Activated CD4-positive, CD25-positive, alpha-beta regulatory T cell treated with anti-CD3 and anti-CD28 coated beads, Interleukin-2, amount 50 U/mL, for 24 hours (primary cell): ENCODE measurements at regions not wholly inside any gene's neighbourhood (a gene's known extent, or its start where the extent isn't known, plus 50 kb on each side); places are given as distances from the start of the nearest gene placed in this dataset.

Experiments
- ATAC-seq, 2 donors: fragments of 150-1000 bp; cut with Tn5 transposase; one replicate each; pipeline ENCODE4 v1.10.0; 2021; ENCODE audit warnings: mild to moderate bottlenecking in 1 of 2, moderate library complexity in 1 of 2

DNA sequence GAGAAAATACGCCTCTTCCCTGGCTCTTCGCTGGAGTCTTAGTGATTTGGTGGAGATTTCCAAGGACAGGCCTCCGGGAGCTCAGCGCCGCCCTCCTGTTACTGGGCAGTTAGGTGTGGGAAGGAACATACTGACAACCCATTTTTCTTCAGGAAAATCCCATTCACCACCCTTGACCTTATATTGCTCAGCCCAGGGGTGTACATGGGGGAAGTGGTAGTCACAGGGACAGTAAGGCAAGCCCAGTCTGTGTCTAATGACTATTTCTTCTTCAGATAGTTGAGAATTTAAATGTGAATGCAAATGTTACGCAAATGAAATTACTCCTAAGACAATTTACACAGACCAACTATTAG, 119.4 kb downstream of the UQCRFS1 start:
- ATAC-seq, result no peak

DNA sequence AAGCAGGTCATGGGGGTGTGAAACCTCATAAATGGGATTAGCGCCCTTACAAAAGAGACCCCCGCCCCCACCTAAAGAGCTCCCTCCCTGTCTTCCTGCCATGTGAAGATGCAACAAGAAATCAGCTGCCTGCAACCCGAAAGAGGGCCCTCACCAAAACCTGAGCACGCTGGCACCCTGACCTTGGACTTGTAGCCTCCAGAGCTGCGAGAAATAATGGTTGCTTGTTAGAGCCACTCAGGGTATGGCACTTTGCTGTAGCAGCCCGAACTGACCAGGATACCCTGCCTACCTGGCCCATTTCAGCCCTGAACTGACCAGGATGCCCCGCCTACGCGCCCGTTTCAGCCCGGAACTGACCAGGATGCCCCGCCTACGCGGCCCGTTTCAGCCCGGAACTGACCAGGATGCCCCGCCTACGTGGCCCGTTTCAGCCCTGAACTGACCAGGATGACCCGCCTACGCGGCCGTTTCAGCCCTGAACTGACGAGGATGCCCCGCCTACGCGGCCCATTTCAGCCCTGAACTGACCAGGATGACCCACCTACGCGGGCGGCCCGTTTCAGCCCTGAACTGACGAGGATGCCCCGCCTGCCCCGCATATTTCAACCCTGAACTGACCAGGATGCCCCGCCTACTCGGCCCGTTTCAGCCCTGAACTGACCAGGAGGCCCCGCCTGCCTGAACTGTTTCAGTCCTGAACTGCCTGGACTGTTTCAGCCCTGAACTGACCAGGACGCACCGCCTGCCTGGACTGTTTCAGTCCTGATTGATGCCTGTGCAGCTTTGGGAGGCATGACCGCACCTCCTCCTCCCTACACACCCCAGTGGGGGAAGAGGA, 120.0 kb downstream of the UQCRFS1 start:
- no peak for ATAC-seq

DNA sequence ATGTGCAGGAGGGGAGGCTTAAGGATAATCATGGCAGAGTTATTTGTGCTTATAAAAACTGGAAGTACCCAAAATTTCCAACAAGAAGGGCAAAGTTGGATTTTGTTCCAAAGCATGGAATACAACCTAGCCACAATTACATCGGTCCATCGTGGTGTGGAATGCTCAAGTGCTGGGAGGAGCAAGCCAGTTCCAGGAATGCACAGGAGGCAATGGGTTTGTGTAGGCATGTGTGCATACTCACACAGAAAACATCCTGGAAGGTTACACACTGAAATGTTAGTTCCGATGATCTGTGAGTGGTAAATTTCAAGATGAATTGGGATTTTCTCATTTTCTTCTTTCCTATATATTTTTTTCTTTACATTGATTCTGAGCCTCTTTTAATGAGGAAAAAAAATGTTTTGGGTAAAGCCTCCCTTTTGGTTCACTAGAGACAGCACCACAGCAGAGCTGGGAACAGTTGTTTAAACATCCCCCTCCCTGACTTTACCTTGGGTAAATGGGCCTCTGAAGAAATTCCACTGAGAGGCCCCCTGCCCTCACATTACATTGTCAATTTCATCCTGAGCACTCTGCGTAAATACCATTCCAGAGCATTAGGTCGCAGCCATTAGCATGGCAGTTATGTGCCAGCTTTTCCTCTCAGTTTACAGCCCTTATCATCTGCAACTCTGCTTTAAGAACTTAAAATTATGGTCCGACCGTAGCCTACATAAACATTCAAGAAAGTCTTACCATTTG, 122.0 kb downstream of the UQCRFS1 start:
- no peak for ATAC-seq

DNA sequence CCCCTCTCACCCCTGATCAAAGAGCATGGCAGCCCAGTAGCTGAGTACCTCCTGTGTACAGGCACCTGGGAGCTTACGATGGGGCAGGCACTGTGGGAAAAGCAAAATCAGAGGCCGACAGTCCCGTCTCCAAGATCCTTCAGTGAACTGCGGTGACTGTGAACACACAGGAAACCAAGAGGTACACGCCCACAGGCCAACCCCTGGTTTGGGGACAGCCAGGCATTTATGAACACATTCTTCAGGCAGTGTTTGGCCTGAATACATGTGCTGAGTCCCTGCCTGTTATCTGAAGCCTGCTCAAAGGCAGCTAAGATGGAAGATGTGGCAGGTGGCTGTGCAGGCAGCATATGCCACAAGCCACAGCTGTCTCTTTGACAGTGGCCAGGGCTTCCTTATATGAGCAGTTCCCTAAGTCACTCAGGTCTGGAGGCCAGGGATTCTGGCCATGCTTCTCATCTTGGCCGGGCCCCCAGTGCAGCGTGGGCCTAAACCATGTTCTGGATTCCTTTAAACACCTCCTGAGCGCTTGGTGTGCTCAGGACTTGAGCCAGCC, 123.6 kb downstream of the UQCRFS1 start:
- no peak for ATAC-seq

DNA sequence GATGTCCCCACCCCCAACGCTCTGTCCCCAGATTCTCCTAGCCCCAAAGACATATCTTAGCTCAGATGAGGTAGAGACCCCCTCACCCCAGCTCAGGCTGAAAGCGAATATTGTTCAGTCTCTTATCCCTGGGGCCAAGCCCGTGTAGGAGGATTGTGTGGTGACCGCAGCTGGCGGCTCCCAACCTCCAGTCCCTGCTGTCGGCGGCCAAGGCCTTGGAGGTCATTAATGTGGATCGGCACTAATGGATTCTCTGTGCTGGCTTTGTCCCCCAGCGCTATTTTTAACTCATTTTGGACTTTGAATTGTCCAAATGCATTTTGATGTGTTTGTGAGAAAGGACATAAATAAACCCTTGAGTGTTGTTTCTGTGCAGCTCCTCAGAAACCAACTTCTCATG, 124.2 kb downstream of the UQCRFS1 start:
- no peak for ATAC-seq

DNA sequence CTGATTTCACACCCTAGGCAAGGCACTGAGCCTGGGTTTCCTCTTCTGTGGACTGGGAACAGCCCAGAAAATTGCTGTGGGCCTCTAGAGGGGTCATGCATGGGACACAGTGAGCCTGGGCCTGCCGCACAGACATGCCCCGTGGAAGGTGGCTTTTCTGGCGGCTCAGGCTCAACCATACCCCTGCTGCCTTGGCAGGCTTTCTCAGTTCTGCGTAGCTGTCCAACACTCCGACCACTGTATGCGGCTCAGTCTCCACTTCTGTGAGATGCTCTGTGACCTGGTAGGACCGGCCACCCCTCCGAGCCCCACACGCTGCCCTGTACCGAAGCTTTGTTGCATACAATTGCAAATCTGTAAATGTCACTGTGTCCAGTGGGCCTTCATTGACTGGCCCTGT, 126.3 kb downstream of the UQCRFS1 start:
- ATAC-seq, result no peak

DNA sequence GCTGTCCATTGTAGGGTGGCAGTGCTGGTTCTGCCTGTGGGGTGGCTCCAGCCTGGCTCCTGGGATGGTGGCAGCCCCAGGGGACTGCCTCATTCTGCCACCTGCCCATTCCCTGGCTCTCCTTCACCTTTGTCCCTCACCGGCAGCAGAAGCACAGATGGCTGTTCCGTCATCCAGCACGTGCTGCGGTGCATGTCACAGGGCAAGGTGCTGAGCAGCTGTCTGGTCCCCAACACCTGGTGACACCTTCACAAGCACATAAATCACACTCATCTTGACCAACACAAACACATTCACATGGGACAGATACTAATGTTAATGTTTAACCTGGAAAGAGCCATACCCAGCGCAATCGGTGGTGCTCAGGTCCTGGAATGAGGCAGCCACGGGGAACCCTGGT, 126.8 kb downstream of the UQCRFS1 start:
- no peak for ATAC-seq

DNA sequence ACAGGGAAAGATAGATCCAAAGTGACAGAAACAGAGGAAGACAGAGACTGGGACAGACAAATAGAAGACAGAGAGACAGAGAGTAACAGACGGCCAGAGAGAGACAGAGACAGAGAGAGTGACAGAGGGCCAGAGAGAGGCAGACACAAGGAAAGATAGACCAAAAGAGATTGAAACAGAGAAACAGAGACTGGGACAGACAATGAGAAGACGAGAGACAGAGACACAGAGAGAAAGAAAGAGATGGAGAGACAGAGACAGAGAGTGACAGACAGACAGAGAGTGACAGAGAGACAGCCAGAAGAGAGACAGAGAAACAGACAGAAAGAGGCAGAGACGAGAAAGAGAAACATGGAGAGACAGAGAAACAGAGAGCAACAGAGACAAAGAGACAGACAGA, 127.3 kb downstream of the UQCRFS1 start:
- ATAC-seq, result no peak

DNA sequence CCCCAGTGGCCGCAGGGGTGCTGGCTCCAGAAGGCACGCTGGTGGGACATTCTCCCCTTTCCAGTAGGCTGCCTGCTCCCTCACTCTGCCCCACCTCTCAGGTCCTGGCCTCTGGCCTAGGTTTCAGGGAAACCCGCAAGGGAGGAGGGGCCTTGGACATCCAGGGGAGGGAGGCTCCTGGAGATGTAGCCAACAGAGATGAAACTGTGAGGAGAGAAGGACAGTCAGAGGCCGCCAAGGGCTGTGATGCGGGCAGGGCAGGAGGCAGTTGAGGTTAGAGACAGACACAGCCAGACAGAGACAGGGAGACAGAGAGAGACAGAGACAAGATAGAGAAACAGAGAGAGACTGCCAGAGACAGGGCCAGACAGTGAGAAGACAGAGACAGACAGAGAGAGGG, 127.7 kb downstream of the UQCRFS1 start:
- no peak for ATAC-seq

DNA sequence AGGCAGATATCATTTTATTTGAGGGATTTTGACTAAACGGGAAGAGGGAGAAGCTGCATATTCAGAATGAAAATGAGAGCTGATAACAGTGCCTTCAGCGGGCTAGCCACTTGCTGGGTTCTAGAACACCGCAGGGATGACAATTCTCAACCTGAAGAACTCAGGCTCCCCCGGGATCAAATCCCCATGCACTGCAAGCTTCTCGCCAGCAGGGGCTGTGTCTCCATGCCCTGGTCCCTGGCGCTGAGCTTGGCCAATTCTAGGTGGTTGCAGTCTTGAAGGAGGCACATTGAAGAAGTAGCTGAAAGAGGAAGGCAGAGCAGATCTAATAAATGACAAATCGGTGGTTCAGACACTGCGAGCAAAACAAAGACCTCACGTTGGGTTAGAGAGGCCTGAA, 128.7 kb downstream of the UQCRFS1 start:
- no peak for ATAC-seq

DNA sequence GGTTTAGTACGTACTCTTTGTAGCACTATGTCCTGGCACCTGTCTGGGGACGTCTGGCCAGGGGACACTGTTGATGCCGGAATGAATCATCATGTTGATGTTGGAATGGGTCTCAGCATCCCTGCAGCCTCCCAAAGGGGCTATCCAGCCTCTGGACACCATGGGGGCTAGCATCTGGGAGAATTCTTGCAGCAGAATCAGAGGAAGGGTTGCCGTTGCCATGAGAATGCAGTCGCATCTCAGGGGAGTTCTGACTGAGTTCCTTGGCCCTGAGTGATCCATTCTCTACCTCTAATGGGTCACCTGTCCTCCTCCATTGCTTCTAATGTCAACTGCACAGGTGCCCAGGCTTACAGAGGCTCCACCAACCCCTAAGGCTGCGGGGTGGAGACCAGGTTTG, 129.1 kb downstream of the UQCRFS1 start:
- no peak for ATAC-seq

DNA sequence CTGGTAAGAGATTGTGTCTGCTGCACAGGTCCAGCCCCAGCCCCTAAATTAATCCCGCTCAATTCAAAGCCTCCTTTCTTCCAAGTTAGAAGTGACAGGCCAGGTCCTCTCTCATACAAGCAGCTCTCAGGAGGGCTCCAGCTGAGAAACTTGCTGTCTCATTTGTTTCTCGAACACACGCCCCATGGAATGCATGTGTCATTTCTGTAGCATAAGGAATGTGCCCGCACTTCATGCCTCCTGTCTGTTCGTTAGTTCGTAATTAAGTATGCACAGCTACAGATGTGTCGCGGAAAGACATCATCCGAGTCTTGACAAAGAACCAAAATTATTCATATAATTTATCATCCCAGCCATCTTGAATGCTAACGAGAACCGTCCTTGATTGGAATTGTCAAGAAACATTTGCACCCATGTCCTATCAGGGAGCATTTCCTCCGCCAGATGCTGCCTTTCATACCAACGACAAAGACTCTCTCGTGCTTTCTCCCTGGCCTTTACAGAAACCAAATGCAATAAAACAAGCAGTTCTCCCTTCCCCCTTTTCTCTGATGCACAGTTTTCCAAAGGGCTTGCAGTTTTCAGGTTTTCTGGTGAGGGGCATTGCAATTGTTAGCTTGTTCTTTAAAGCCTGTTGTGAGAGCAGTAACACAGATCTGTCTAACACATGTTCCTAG, 133.5 kb downstream of the UQCRFS1 start:
- ATAC-seq, result no peak

DNA sequence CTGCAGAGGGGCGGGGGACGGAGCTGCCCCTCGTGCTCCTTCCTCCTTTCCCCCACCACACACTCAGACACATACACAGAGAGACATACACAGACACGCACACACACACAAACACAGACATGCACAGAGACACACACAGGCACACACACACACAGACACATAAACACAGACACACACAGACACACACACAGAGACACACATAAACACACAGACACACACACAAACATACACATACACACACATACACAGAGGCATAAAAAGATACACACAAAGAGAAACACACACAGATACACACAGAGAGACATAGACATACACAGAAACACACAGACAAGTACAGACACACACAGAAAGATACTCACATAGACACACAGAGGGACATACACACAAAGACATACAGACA, 136.0 kb downstream of the UQCRFS1 start:
- no peak for ATAC-seq

DNA sequence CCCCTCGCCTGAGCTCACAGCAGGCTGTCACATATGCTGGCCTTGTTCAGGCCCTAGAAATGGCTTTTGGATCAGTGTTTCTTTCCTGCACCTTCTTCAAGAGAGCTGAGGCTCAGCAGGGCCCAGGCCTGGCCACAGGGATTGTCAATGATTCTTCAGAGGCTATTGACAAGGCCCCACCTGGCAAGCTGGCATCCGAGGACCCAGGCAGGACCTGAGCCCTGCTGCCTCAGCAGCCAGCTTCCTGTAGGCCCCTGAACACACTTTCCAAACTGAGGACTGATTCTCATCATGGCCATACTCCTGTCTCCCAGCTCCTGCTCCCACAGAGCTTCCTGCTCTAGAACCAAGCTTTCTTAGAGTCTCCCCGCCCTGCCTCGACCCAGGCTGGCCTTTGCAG, 136.8 kb downstream of the UQCRFS1 start:
- no peak for ATAC-seq

DNA sequence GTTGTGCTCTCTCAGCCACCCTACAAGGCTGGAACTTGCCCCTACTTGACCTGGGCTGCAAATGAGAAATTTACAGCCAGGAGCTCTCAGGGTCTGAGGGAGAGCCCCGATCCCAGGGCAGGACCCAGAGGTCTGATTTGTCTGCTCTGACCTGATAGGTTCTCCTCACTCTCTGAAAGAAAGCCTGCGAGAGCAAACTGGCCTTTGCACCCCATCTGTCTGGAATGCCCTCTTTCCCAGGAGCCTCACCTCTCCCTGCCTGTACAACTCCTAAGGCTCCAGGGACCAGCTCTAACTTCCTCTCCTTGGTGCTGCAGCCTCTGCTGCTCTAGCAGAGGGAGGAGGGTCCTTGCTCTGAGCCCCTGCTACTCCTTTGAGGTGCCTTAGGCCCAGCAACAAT, 137.8 kb downstream of the UQCRFS1 start:
- ATAC-seq, result no peak

DNA sequence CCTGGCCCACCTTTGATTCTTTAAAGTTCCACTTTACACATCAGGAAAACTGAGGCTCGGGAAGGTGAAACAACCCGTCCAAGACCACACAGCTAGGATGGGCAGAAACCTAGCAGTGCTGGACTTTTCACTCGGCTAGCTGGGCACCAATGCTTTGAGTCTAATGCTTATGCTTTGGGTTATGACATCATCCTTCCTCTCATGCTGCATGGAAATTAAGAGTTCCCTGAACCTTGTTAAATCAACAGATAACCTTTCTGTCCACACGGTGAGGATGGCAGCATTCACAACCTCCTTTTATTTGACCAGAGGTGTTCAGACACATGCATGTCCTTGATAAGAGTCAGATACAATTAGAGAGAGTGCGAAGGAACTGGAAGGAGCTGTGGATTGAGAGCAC, 138.4 kb downstream of the UQCRFS1 start:
- ATAC-seq, result no peak

DNA sequence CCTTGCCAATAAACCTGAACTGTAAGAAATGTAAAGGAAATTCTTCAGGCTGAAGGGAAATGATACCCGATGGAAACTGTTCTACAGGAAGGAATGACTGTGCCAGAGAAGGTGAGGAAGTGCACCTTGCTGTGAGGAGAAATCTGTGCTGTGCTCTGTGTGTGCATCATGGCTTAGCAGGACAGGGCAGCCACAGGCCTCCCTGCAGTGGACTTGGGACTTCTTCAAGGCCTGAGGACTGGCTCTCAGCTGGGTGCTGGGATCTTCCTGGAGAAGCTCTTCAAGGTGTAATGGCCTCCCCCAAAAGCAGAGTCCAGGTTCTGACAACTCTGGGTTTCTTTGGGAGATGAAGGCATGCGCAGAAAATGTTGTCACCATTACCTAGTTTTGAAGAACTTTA, 145.1 kb downstream of the UQCRFS1 start:
- ATAC-seq, result no peak

DNA sequence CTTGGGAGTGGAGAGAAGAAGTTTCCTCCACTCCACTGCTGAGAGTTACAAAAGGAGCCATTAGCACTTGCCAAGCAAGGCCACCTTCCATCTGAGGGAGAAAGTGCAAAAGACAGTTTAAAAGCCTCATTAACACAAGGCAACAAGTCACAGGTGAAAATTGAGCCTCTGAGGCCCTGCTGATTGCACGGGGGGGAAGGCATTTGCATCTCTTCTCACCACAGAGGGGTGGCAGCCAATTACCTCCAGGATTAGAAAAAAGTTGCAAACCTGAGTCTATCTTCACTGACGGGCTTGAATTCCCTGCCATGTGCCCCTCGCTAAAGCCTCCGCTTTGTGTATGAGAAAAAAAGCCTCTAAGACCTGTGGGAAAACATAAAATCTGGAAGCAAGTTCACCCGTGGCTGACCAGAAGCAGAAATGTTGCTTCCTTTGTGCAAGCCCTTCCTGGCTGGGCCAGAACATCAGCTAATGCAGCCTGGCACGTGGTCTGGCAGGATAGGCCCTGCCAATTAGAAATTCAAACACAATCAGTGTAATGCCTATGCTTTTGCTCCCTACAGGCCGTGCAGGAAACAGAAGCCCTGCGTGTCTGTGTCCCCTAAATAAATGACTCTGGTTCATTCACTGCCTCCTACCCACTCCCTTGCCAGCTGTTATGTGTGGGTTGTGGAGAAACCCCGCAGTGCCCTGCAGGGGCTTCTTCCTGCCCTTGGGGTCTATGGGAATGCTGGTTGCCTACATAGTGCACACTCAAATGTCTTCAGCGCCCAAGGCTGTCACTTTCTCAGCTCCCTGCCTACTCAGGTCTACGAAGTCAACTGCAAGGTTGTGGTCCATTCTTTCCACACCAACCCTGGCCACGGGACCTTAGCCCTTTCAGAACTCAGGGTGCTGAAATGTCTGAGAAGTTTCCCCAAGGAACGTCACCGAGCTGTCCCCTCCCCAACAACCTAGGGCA, 150.2 kb downstream of the UQCRFS1 start:
- no peak for ATAC-seq

DNA sequence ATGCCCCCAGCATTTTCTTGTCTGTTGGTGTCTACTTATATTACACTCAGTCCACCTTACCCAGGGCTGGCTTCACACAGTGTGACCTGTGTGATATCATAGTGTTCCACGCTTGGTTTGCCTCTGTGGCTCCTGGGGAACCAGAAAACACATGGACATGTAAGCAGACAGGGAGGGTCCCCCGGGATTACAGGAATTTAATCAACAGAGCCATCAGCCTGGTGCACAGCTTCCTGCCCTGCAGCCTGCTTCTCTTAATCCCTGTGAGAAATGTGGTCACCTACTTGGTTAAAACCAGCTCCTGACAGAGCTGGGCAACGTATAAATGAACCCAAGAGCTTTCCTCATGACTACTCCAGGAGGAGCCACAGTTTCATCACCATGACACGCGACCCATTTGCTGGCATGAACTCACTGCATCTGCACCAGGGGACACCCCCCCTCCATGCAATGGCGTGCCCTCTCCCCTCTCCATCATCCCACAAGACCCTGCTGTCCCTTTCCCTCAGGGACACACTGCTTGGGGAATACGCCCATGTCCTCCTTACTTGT, 152.1 kb downstream of the UQCRFS1 start:
- no peak for ATAC-seq

DNA sequence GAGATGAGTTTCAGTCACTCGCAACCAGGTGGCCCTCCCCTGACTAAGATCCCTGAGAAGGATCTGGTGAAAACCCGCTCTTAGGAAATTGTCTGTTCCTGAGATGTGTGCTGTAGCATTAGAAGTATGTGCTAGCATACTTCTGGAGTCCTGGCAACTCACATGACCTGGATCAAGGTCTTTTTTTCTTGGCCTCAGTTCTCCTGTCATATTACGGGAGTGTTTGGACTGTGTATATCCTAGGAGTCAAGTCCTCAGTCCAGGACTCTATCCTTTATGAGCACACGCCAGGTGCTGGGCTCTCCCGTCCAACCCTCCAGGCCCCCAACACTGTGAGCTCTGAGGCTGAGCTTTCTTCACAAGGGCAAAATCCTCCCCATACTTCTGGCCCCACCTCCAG, 156.4 kb downstream of the UQCRFS1 start:
- ATAC-seq, result no peak

DNA sequence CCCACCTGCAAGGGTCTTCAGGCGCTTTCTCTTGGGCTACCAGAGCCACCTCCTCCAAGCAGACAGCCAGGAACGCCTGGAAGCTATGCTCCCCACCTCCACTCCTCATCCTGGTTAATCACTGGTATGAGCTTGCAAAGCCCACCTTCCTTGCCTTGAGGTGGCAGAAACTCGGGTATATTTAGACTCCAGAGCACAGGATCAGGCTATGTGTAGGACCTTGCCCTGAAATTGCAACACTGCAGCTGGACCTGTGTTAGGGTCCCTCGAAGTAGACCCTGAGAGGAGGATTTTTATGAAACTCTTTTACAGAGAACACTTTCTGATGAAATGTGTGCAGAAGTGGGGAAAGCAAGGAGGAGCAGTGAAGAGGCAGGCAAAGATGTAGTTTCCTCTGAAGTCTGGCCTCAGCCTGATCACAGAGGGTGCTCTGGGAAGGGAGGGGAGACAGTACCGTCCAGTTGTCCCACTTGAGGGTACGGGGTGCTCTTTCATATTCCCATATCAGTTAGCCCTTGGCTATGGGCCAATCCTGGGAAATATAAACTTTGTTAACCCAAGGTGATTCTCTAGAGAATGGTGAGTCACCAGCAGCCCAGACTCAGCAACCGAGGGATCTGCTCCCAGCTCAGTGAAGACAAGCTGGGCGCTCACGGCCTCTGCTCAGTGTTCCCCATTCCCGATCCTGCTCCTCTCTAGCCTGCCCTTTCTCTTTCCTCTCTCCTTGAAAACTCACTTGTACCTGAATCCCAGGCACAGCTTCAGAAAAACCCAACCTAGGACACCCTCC, 157.9 kb downstream of the UQCRFS1 start:
- ATAC-seq, result no peak
